Heart left ventricle (tissue), 16 donors: ENCODE measurements at regions not wholly inside any gene's neighbourhood (a gene's known extent, or its start where the extent isn't known, plus 50 kb on each side); places are given as distances from the start of the nearest gene placed in this dataset.

ENCODE experiments used
- ATAC-seq, 4 donors: fragments of 200-7000 bp; cut with Tn5 transposase; one replicate each; pipeline ENCODE4 v1.9.1; 2020 to 2022; ENCODE audit warnings: moderate library complexity in 4 of 4, mild to moderate bottlenecking in 3 of 4, moderate number of reproducible peaks in 1 of 4
- DNase-seq, 5 donors: peaks; one replicate each; pipeline ENCODE4 v3.0.0-alpha.2; 2020
- H3K27ac ChIP-seq, 12 donors: fragments of 200-600 bp; sonication (generic) in 4 of 12; one replicate each; pipeline versions ENCODE4 v1.5.0 to v1.8.0; 2016 to 2022; ENCODE audit warnings: mild to moderate bottlenecking in 2 of 12
- H3K27me3 ChIP-seq, 9 donors: fragments of 200-600 bp; sonication (generic) in 2 of 9; one replicate each; pipeline versions ENCODE4 v1.5.1 to v1.8.0; 2016 to 2022; ENCODE audit warnings: mild to moderate bottlenecking in 3 of 9
- H3K36me3 ChIP-seq, 9 donors: fragments of 200-600 bp; sonication (generic) in 2 of 9; one replicate each; pipeline versions ENCODE4 v1.5.0 to v1.8.0; 2018 to 2022; ENCODE audit warnings: mild to moderate bottlenecking in 2 of 9
- H3K4me1 ChIP-seq, 12 donors: fragments of 200-600 bp; sonication (generic) in 4 of 12; one replicate each; pipeline versions ENCODE4 v1.5.0 to v1.8.0; 2016 to 2022; ENCODE audit warnings: mild to moderate bottlenecking in 3 of 12
- H3K4me3 ChIP-seq, 12 donors: fragments of 200-600 bp; sonication (generic) in 4 of 12; one replicate each; pipeline versions ENCODE4 v1.5.0 to v1.8.0; 2017 to 2022; ENCODE audit warnings: mild to moderate bottlenecking in 9 of 12, moderate library complexity in 4 of 12
- H3K9me3 ChIP-seq, 12 donors: fragments of 200-600 bp; sonication (generic) in 4 of 12; one replicate each; pipeline versions ENCODE4 v1.5.0 to v1.8.0; 2016 to 2022; ENCODE audit warnings: mild to moderate bottlenecking in 1 of 12
- CTCF ChIP-seq, 12 donors: fragments of 200-600 bp; sonication (generic) in 4 of 12; IDR thresholded peaks; one replicate each; pipeline versions ENCODE4 v1.5.0 to v1.8.0; 2018 to 2022; ENCODE audit warnings: antibody characterized with exemption in 12 of 12, mild to moderate bottlenecking in 5 of 12
- POLR2A ChIP-seq, 2 donors: fragments of 450-650 bp; IDR thresholded peaks; one replicate each; pipeline ENCODE4 v1.6.1; 2017; ENCODE audit warnings: antibody characterized with exemption in 2 of 2, mild to moderate bottlenecking in 2 of 2, moderate library complexity in 2 of 2
- WGBS, 4 donors: extraction: QIAGEN DNeasy Blood & Tissue Kit in 2 of 4; methylation state at CpG; one replicate each; pipeline versions ENCODE4 v1.1.5 to v1.1.7; 2013 to 2018; 5-methylcytosine and 5-hydroxymethylcytosine counted together
- intact Hi-C, 10 donors: fragments of 100-400 bp; cut with DNase I; formaldehyde crosslinking; loops; one replicate each; pipeline versions ENCODE4 v1.11.1 to v1.14.2; 2022
- donor health status: ischemic (EF 13 %, LVEDD 7.1; RV severe dilation, severe dysfunction).
- donor health status: healthy with polysubstance abuse.
- donor health status: DM: no; HTN: yes; CAD: no.
- donor health status: DM: no; HTN: no; CAD: no.
- donor health status: ischemic (EF 25% LVEDD 6.9; RV normal size, moderate dysfunction).
- donor health status: ischemic (EF 25% LVEDD 5.7; RV mildly dilated, moderate dysfunction).
- donor health status: healthy.
- donor health status: DM: yes; HTN: yes; CAD: no.
- donor health status: ischemic (EF 35%, LVEDD 5.7; RV mildly dilated, moderate dysfunction).
- donor health status: nonischemic (EF 11% LVEDD 7.7; RV severe dilation, severe dysfunction).
- donor health status: DM: yes; HTN: yes; CAD: no.
- donor health status: PGD.
- donor health status: ischemic (EF 29% LVEDD 5.4; RV normal size, mild dysfunction).
- donor health status: nonischemic (EF 23%, LVEDD 6.1; RV moderate dilation, normal function).

GRCh38 chr18:2091937-2092336, 479.4 kb downstream of the METTL4 start:
- no peak for TF ChIP-seq CTCF (IDR thresholded peaks at IDR 0.05)
- no peak for TF ChIP-seq POLR2A (IDR thresholded peaks at IDR 0.05)
- intact Hi-C loops, result no loop called here
- Histone ChIP-seq H3K4me1 (peaks cover 0 to 8% (median 0%) of the 10 kb centered on the region in 12 donors), H3K36me3 (no peaks in the 10 kb centered on the region), H3K27me3 (no peaks in the 10 kb centered on the region), H3K4me3 (no peak overlapping the region), H3K27ac (no peak overlapping the region), H3K9me3 (no peaks in the 10 kb centered on the region)
- DNase-seq (no peak), ATAC-seq (no peak)
- WGBS, 4 donors, result 56 to 73% (median 61%) methylated on average over 3 of the region's 3 CpGs

GRCh38 chr18:2096551-2096950, 474.8 kb downstream of the METTL4 start:
- TF ChIP-seq POLR2A (IDR thresholded peaks at IDR 0.05) (no peak), CTCF (IDR thresholded peaks at IDR 0.05) (no peak)
- Histone ChIP-seq H3K4me3 (no peak overlapping the region), H3K9me3 (peaks cover 0 to 8% (median 0%) of the 10 kb centered on the region in 12 donors), H3K36me3 (no peaks in the 10 kb centered on the region), H3K4me1 (no peaks in the 10 kb centered on the region), H3K27ac (no peak overlapping the region), H3K27me3 (no peaks in the 10 kb centered on the region)
- ATAC-seq (no peak), DNase-seq (no peak)
- 70 to 83% (median 78%) methylated on average over 2 of the region's 2 CpGs for WGBS, 4 donors
- intact Hi-C loops, result no loop called here

- Histone ChIP-seq H3K4me1 (no peaks in the 10 kb centered on the region), H3K36me3 (no peaks in the 10 kb centered on the region), H3K27me3 (no peaks in the 10 kb centered on the region), H3K27ac (no peak overlapping the region), H3K4me3 (no peak overlapping the region), H3K9me3 (peaks cover 0 to 8% (median 0%) of the 10 kb centered on the region in 12 donors)
- no peak for TF ChIP-seq POLR2A (IDR thresholded peaks at IDR 0.05)
- TF ChIP-seq CTCF (IDR thresholded peaks at IDR 0.05), result no peak
- intact Hi-C loops, result loop anchor here in 8 of 10 donors (10.0 kb wide), 3 partner anchors 64 to 444 kb away; no protein-coding TSS in a partner anchor
- WGBS, 4 donors, result 50 to 63% (median 59%) methylated on average over 1 of the region's 1 CpG
- ATAC-seq (no peak), DNase-seq (no peak)
Measured at GRCh38 chr18:2100694-2101213, 470.6 kb downstream of the METTL4 start.

GRCh38 chr18:2102022-2102421, 469.3 kb downstream of the METTL4 start:
- Histone ChIP-seq H3K4me1 (no peaks in the 10 kb centered on the region), H3K27ac (no peak overlapping the region), H3K27me3 (no peaks in the 10 kb centered on the region), H3K36me3 (no peaks in the 10 kb centered on the region), H3K9me3 (peaks cover 0 to 8% (median 0%) of the 10 kb centered on the region in 12 donors), H3K4me3 (no peak overlapping the region)
- intact Hi-C loops, result loop anchor here in 8 of 10 donors (10.0 kb wide), 3 partner anchors 63 to 443 kb away; no protein-coding TSS in a partner anchor
- DNase-seq (no peak), ATAC-seq (no peak)
- TF ChIP-seq CTCF (IDR thresholded peaks at IDR 0.05) (no peak), POLR2A (IDR thresholded peaks at IDR 0.05) (no peak)
